NCI-H1436 (cell line): ENCODE measurements at regions not wholly inside any gene's neighbourhood (a gene's known extent, or its start where the extent isn't known, plus 50 kb on each side); places are given as distances from the start of the nearest gene placed in this dataset.
A peak's percentile ranks its signal among the peaks of the same experiment; 100 is the strongest.

Source experiments
- DNase-seq: peaks from one replicate; lab custom pipeline; 2025; lab: John Stamatoyannopoulos, UW

- no peak for DNase-seq
Measured at GRCh38 chr9:90309809-90310520, 332.7 kb downstream of the DIRAS2 start.

GRCh38 chr9:90310521-90310876, 332.1 kb downstream of the DIRAS2 start:
- no peak for DNase-seq

GRCh38 chr9:90311811-90312210, 330.8 kb downstream of the DIRAS2 start:
- no peak for DNase-seq

- DNase-seq: no peak
Measured at GRCh38 chr9:90322296-90322695, 320.3 kb downstream of the DIRAS2 start.

GRCh38 chr9:90325913-90326653, 316.5 kb downstream of the DIRAS2 start:
- no peak for DNase-seq

- DNase-seq: no peak
Measured at GRCh38 chr9:90330231-90330630, 312.4 kb downstream of the DIRAS2 start.

- DNase-seq: no peak
Measured at GRCh38 chr9:90331826-90332575, 310.6 kb downstream of the DIRAS2 start.

- DNase-seq: no peak
Measured at GRCh38 chr9:90333226-90333625, 309.4 kb downstream of the DIRAS2 start.

- DNase-seq: no peak
Measured at GRCh38 chr9:90340421-90340820, 302.2 kb downstream of the DIRAS2 start.

GRCh38 chr9:90342607-90343006, 300.0 kb downstream of the DIRAS2 start:
- DNase-seq: no peak

GRCh38 chr9:90343366-90343765, 299.3 kb downstream of the DIRAS2 start:
- no peak for DNase-seq

- no peak for DNase-seq
Measured at GRCh38 chr9:90343991-90344390, 298.6 kb downstream of the DIRAS2 start.

- DNase-seq: no peak
Measured at GRCh38 chr9:90365666-90366065, 277.0 kb downstream of the DIRAS2 start.

- DNase-seq: peak; percentile 3
Measured at GRCh38 chr9:90368241-90368640, 274.4 kb downstream of the DIRAS2 start.

- no peak for DNase-seq
Measured at GRCh38 chr9:90368928-90369327, 273.7 kb downstream of the DIRAS2 start.

- no peak for DNase-seq
Measured at GRCh38 chr9:90379771-90380170, 262.9 kb downstream of the DIRAS2 start.

- no peak for DNase-seq
Measured at GRCh38 chr9:90385146-90385545, 257.5 kb downstream of the DIRAS2 start.

- no peak for DNase-seq
Measured at GRCh38 chr9:90393365-90394152, 249.1 kb downstream of the DIRAS2 start.

GRCh38 chr9:90394871-90395270, 247.8 kb downstream of the DIRAS2 start:
- no peak for DNase-seq

GRCh38 chr9:90400091-90400490, 242.5 kb downstream of the DIRAS2 start:
- no peak for DNase-seq

- DNase-seq: no peak
Measured at GRCh38 chr9:90408659-90409058, 234.0 kb downstream of the DIRAS2 start.

GRCh38 chr9:90419221-90419851, 223.3 kb downstream of the DIRAS2 start:
- no peak for DNase-seq
